Hematopoietic multipotent progenitor cell treated with erythropoietin and hydrocortisone succinate and interleukin-3 and kit ligand, for 17 days (in vitro differentiated cells): ENCODE measurements at regions not wholly inside any gene's neighbourhood (a gene's known extent, or its start where the extent isn't known, plus 50 kb on each side); places are given as distances from the start of the nearest gene placed in this dataset.

Experiments
- DNase-seq: peaks from one replicate; pipeline ENCODE4 v3.0.0-alpha.2; 2015; ENCODE audit warnings: low spot score

DNA sequence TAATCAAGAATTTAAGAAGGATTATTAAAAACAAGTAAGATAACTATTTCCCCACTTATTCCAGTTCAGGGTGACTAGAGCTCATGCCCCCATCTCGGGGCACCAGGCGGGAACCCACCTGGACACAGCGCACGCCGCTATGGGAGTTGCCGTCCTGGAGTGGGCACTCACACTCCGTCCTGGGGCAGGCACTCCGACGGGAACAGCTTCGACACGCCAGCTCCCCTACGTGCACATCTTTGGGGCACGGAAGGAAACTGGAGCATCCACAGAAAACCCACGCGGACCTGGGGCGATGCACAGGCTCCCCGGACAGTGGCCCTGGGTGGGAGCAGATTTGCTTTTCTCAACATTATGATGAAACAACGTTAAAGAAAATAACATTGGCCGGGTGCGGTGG lies 52.0 kb upstream of the GATA5 start:
- DNase-seq, result no peak

DNA sequence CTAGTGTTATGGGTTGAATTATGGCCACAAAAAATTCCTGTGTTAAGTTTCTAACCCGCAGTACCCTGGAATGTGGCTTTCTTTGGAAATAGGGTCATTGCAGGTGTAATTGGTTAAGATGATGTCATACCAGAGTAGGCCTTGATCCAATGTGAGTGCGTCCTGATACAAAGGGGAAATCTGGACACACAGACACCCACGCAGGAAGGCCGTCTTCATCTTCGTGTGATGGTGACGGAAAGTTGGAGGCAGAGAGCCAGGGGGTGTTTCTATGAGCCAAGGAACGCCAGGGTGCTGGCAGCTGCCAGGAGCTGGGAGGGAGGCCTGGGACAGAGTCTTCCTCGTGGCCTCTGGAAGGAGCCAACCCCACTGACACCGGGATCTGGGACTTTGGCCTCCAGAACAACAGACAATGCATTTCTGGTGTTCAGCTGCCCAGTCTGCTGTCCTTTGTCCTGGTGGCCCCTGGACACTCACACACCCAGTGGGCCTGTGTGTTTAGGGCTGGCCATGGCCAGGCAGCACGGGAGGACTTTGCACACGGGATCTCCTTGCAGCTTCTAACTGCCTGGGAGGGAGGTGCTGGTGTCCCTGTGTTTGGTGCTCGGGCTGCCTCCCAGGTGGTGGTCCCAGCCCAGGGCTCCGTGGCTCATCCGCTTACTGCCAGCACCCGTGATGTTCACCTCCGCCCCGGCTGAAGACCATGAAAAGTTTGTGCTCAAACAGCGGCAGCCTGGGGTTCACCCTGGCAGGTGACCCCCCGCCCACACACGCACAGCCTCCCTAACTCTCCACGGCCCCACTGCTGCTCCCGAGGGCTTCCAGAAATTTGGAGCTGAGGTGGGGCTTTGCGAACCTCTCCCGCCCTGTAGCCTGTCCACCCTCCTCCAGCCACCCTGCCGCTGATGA lies 53.4 kb upstream of the GATA5 start:
- DNase-seq, result no peak

DNA sequence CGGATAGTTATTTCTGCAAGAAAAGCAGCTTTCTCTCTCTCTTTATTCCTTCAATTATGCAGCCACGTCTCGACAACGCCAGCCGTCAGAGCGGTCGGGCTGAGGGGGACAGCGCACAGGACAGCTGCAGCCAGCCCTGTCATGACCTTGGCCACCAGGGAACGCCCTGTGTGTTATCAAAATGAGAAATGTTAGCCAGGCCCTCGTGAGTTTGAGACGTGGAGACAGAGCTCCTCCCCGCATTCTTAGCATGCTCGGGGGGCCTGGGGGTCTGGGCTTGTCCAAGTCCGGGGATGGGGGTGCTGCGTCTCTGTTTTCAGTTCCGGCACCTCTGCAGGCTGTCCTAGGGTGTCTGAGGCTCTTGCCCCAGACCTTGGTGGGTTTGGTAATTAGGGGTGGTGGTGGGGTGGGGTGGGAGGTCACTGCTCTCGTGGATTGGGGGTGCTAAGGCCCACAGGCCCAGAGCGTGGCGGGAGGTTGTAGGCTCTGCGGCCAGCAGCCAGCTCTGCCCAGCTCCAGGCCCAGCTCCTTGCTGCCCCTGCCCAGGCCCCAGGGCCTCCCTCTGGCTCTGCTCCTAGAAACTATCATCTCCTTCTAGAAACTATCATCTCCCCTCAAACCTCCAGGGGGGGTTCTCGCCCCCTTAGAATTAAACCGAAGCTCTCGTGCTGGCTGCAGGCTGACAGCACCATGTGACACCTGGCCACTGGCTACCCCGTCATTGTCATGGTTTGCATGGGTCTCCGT lies 54.3 kb upstream of the GATA5 start:
- peak; percentile 14 for DNase-seq

DNA sequence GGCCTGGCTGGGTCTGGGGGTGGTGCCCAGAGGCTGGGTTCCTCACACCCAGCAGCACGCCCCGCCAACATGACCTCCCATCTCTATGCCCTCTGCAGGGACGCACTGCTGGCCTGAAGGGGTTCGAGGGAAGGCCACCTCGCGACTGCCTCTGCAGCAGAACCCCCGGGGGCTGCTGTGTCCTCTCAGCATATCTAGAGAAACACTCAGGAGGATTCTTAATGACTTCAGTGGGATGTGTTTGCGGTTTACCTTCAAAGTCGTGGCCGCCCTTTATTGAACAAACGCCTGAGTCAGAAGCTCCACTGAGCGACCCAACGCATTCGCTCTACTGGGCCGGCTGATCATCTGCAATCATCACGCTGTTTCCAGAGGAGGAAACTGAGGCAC lies 54.8 kb upstream of the GATA5 start:
- DNase-seq, result no peak

DNA sequence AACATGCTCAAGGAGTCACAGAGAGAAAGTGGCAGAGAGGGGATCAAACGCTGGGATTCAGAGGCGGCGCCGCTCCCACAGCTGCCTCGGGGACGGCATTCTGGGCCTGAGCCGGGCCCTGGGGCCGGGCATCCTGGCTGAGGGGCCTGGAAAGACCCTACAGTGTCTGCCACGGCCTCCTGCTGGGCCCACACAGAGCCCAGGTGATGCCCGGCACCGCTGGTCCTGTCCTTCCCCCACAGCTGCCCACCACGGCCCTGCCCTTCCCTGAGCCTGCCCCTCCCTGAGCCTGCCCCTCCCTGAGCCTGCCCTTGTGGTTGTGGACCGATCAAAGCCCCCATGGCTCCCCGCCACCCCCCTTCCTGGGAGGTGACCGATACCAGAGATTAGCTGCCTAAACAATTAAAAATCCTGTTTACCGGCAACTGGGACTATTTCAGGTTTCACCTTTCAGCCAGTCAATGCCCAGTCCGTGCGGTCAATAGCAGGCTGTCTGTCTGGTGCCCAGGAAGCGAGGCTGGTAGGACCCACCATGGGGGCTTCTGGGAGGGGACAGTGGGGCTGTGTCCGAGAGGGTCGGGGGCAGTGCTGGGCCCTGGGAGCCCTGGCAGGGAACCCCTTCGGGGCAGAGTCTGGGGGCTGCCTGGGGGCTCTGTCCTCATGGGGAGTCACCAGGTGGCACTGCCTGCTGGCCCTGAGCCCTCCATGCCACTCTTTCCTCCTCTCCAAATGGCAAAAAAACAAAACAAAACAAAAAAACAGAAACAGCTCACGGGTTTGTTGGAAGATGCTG lies 55.4 kb upstream of the GATA5 start:
- no peak for DNase-seq

DNA sequence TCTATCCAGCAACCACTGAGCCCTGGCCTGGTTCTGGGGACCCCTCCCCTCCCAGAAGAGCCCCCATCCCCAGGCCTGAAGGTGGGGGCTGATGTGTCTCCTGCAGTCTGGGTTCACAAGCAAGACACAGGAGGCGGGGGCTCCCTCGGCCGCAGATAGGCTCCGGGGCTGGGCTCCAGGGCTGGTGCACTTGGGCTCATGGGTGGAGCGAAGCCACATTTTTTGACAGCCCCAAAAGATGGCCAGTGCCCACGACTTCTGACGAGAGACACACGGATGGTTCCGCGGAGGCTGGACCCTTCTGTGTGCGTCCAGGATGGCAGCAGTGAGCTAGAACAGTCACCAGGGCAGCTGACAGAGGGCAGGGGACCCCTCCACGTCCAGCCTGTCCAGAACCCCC lies 57.1 kb upstream of the GATA5 start:
- DNase-seq, result no peak

DNA sequence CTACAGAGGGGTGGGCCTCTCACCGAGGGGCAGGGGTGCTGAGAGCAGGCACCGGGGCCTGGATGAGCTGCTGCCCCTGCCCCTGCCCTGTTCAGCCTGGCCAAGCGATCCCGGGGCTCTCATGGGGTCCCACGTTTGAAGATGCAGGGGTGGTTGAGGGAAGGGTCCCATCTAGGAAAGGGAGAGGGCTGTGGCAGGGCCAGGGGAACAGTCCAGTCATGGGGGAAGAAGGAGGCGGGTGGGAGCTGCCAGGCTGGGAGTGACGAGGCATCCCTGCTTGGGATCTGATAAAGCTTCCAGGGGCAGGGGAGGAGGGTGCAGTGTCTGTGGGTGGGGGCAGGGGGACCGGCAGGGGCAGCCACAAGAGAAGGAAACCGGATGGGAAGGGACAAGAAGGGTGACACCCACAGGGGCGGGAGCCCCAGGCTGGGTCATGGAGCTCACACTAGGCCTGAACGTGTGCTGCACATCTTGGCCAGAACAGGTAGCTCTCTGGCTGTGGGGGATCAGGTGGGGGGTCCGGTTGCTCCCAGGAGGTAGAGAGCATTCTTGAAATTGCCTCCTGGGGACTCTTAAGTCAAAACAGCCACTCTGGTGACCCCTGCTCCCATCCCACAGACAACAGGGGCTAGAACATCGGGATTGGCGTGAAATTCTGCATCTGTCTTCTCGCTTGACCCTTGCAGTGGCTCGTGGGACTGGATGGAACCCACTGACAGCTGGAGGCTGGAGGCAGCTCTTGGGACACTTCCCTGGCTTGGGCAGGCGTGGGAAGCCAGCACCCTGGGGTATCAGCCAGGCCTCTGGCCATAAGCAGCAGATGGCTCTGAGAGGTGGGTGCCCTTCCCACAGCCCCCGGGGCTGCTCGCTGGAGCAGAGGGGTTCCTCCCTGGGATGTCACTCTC lies 58.0 kb upstream of the GATA5 start:
- DNase-seq, result peak; percentile 60

DNA sequence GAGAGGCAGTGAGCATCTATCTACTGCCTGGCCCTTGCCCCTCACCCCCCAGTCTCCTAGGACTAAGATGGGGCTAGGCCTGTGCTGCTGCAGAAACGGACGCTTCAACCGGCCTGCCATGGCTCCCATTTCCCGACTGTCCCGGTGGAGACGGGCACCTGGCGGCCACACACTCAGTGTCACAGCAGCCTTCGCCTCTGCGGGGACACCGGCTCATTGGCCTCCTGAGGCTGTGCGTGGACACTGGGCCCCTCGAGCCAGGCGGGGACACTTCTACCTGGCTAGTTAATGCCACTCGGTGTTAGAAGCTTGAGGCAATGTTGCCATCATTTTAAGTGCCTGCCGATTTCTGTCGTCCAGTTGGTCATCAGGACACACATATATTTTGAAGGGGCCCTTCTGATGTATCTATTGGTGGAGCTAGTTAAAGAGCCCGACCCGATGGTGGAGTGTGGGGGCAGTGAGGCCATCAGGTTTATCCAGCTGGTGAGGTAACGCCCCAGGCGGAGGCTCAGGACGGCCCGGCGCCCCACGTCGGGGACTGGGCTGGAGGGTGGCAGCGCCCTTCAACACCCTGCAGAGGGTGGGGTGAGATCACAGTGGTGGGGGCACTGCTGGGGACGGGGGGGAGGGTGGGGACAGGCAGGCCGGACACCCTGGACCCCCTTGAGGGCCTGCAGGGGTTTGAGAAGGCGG lies 58.9 kb upstream of the GATA5 start:
- DNase-seq, result peak; percentile 52

DNA sequence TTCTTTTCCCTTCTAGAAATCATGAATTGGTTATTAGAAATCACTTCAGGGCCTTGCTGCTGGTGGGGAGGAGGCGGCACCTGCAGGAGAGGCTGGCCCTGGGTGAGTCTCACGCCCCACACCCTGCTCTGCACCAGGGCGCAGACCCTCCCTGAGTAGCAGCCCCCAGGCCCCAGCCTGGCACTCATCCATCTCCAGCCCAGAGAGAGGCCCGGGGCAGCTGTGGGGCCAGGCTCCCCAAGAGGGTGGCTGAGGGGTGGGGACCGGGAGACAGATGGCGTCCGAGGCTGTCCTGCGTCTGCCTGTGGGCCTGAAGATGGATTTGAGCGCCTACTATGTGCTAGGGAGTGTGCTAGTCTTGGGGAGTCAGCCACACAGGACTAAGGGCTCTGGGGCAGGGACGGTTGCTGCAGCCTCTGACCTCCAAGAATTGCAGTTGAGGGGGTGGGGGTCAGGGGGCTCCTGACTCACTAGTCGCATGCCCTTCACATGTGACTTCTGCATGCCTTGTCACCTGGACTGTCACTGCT lies 59.6 kb upstream of the GATA5 start:
- no peak for DNase-seq

DNA sequence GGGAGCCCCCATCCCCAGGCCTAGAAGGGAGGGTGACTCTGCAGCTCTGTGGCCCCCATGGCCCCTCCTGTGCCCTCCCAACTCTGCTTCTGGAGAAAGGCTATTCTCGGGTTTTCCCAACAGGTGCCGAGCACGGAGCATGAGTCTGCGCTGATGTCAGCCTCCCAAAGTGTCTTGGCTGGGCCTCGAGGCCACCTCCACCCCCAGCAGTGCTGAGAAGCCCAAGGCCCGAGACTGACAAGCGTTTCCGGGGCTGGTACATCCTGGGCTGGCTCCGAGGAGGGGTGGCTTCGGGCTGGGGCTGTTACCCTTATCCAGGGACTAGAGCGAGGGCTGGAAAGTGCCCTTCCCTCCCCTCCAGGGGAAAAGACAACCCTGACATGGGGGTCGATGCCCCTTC lies 60.2 kb upstream of the GATA5 start:
- DNase-seq, result no peak

DNA sequence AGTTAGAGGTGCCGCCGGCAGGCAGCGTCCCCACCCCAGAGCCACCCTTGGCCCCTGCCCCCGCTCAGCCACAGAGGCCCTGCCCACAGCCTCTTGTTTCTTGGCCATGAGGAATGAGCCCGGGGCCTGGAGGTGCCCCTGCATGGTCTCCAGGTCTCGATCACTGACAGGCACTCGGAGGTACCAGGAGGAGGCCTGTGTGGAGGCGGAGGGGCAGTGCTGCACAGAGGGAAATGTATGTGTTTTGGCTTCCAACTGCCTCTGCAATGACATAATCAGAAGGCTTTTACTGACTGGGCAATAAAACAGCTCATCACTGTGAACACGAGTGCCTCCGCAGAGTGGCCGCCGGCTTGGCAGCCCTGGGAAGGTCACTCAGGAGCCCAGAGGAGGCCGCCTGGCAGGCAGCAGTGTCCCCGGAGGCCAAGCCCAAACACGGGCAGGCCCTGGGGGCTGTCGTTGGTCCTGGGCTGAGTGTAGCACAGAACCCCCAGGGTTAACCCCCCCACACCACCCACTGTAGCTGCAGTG lies 61.1 kb upstream of the GATA5 start:
- DNase-seq, result no peak

DNA sequence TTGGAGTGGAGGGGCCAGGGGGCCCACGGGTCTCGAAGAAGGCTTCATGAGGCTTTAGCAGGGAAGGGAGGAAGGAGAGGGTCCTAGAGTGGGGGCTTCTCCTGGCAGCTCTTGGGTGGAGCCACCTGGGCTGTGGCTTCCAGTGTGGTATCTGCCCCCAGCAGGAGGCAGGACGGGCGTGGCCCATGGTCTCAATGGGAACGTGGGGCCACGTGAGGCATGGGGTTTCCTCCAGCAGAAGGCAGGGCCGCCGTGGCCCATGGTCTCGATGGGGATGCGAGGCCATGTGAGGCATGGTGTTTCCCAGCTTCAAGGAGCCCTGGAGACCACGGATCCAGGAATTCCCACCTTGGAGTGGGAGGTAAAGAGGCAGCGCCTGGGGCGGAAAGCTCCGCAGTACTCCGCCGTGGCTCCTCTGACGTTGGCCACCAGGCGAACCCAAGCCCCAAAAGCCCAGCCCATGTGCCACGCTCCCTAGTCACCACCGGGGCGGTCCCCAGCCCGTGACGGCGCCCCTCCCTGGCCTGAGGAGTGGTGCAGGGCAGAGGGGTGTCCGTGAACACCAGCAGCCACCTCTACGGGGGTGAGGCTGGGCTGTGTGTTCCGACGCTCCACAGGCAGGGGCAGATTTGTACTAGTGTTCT lies 62.0 kb upstream of the GATA5 start:
- DNase-seq, result peak; percentile 48

DNA sequence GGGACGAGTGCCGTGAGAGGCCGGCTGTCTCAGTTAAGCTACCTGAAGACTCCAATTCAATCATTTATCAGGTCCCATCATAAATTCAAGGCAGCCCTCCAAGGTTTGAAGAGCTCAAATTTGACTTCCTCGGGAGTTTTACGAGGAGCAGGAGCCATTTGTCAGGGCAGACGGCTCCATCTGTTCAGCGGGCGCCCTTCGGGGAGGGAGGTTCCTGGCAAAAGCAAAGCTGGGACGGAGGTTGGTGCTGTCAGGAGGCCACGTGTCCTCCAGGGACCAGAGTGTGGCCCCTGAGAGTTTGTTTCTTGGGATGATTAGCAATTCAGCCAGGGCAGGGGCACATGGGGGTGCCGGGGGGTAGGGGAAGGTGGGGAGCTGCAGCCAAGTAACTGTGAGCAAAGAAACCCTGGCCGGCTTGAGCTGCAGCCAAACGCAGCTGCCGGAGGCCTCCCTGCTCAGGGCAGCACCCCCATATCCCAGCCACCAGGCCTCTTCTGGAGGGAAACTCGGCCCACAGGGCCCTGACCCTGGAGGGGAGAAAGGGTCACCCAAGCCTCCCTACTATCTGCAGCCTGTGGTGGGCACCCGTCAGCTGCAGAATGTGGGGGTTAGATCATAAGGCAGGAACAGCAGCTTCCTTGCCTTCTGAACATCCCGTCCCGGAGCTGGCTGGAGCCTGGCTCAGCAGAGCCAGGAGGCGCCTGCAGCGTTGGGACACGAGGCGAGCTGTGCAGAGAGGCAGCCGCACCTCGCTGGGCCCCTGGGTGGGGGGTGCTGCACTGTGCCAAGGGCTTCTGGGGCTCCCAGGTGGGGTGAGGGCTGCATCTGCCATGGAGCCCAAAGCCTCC lies 63.6 kb upstream of the GATA5 start:
- DNase-seq, result no peak

DNA sequence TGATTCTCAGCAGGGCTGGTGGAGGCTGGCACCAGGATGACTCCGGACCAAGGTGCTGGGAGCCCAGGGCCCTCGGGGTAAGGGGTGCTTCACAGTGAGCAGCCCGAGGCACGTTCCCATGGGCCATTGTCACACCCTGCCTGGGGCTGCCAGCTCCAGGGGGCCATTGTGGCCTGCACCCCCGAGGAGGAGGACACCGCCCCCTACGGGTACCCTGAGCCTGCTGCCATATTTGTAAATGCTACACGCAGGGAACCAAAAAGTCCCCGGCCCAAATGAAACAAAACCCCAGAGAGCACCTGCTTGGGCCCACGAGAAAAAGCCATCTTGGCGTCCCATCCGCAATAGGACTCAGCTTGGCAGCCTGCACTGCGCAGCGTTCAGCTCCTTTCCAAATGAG lies 64.7 kb upstream of the GATA5 start:
- DNase-seq, result no peak

DNA sequence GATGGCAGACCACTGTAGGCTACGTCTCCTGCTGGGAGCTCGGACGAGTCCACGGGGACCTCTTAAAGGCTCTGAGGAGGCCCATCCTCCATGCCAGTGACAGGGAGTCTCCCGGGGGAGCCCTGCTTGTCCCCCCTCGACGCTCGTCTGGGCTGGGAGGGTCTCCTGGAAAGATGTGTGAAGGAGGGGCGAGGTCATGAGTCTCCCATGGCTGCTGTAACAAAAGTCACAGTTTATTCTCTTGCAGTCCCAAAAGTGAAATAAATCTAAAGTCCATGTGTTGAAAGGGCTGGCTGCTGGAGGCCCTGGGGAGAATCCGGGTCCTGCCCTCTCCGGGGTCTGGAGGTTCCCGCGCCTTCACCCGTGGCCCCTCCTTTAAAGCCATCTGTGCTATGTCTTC lies 67.1 kb upstream of the GATA5 start:
- no peak for DNase-seq

DNA sequence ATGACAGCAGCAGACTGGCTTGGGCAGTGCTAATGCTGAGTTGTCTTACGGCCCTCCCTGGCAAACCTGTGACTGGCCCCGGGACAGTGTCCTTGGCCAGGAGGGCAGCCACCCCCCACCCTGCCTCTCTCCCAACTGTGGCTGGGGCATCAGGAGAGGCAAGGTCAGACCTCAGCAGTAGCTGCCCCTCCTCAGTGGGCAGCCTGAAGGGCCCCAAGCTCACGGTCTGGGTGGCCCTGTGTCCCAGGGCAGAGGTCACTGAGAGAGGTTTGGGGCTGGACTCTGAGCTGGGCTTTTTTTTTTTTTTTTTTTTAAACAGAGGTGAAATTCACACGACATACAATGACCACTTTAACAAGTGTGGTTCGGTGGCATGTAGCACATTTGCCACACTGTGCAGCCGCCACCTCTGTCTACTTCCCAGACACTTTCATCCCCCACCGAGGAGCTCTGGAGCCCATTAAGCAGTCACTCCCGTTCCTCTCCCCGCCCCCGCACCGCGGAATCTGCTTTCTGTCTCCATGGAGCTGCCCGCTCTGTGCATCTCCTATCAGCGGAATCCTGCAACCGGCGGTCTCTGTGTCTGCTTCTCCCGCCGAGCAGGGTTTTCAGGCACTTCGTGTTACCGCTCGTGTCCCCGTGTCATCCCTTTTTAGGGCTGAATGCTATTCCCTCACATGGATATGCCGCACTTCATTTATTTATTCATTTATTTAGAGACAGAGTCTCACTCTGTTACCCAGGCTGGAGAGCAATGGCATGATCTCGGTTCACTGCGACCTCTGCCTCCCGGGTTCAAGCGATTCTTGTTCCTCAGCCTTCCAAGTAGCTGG lies 67.9 kb upstream of the GATA5 start:
- DNase-seq, result no peak

DNA sequence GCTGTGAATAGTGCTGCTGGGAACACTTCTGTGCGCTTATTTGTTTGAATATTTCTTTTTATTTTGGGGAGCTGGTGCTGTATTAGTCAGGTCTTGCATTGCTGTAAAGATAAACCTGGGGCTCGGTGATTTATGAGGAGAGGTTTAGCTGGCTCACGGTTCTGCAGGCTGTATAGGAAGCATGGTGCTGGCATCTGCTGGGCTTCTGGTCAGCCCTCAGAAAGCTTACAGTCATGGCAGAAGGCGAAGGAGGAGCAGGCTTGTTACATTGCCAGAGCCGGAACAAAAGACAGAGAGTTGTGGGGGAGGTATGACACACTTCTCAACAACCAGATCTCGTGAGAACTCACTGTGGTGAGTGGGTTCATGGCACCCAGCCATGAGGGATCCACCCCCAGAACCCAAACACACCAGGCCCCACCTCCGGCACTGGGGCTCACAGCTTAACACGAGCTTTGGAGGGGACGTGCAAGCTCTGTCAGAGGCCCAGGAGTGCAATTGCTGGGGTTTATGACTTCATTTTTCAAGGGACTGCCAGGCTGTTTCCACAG lies 68.8 kb upstream of the GATA5 start:
- no peak for DNase-seq

DNA sequence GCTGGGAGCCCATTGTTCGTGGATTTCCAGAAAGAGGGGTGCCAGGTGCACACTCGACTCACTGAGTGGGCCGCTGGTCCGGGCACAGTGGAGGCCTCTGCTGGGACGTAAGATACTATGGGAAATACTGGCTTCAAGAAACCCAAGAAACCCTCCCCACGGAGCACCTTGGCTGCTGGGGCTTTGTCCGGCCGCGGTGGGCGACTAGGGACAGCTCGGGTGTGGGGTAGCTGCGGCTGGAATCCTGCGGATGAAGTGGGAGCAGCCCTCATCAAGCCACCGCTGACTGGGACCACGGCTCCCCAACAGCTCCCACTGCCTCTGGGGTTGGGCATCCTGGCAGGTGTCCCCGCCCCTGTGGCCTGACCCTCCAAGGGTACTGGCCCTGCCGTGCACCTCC lies 69.5 kb upstream of the GATA5 start:
- no peak for DNase-seq
